ENCODE measurements at regions not wholly inside any gene's neighbourhood (a gene's known extent, or its start where the extent isn't known, plus 50 kb on each side); places are given as distances from the start of the nearest gene placed in this dataset.
"Not testable (repeated sequence)": the region's sequence is repeated elsewhere in the genome, so short reads cannot be mapped to it uniquely, and the experiment has no call there.

GRCh38 chr7:53214463-53214862, 179.0 kb downstream of the POM121L12 start:
- Histone ChIP-seq H3K4me1 (ENCODE audit: control insufficient read depth in 3 of 3, insufficient read depth in 2 of 3, low read depth in 1 of 3, low read length in 2 of 3) (no peaks in the 10 kb centered on the region), H3K27ac (ENCODE audit: low read depth in 1 of 3, low read length in 2 of 3) (no peak overlapping the region), H3K9me3 (ENCODE audit: control insufficient read depth in 2 of 2, insufficient read depth in 1 of 2, low read depth in 1 of 2, low read length in 1 of 2) (peaks cover 2 to 22% of the 10 kb centered on the region in 2 donors), H3K27me3 (ENCODE audit: control insufficient read depth in 3 of 3, insufficient read depth in 3 of 3, low read length in 3 of 3) (peaks cover 0 to 8% (median 0%) of the 10 kb centered on the region in 3 donors), H3K36me3 (ENCODE audit: control insufficient read depth in 3 of 3, insufficient read depth in 2 of 3, low read depth in 1 of 3, low read length in 3 of 3) (no peaks in the 10 kb centered on the region), H3K4me3 (ENCODE audit: low read depth in 1 of 3, low read length in 3 of 3) (no peak overlapping the region)
- WGBS, 3 donors: 70 to 83% (median 81%) methylated on average over 1 of the region's 1 CpG
- FAIRE-seq: no peak
- no peak for DNase-seq

GRCh38 chr7:53218730-53219504, 183.5 kb downstream of the POM121L12 start:
- Histone ChIP-seq H3K4me1 (ENCODE audit: control insufficient read depth in 3 of 3, insufficient read depth in 2 of 3, low read depth in 1 of 3, low read length in 2 of 3) (no peaks in the 10 kb centered on the region), H3K9me3 (ENCODE audit: control insufficient read depth in 2 of 2, insufficient read depth in 1 of 2, low read depth in 1 of 2, low read length in 1 of 2) (peaks cover 1 to 12% of the 10 kb centered on the region in 2 donors), H3K27ac (ENCODE audit: low read depth in 1 of 3, low read length in 2 of 3) (no peak overlapping the region), H3K36me3 (ENCODE audit: control insufficient read depth in 3 of 3, insufficient read depth in 2 of 3, low read depth in 1 of 3, low read length in 3 of 3) (no peaks in the 10 kb centered on the region), H3K27me3 (ENCODE audit: control insufficient read depth in 3 of 3, insufficient read depth in 3 of 3, low read length in 3 of 3) (peaks cover 0 to 9% (median 0%) of the 10 kb centered on the region in 3 donors), H3K4me3 (ENCODE audit: low read depth in 1 of 3, low read length in 3 of 3) (peak overlapping the region in 1 of 3 donors; percentile 36)
- DNase-seq (peak in 1 of 2 donors; percentile 2), FAIRE-seq (no peak)
- WGBS, 3 donors: 12 to 28% (median 27%) methylated on average over 46 of the region's 46 CpGs

GRCh38 chr7:53229202-53229601, 193.8 kb downstream of the POM121L12 start:
- Histone ChIP-seq H3K4me3 (ENCODE audit: low read depth in 1 of 3, low read length in 3 of 3) (no peak overlapping the region), H3K4me1 (ENCODE audit: control insufficient read depth in 3 of 3, insufficient read depth in 2 of 3, low read depth in 1 of 3, low read length in 2 of 3) (no peaks in the 10 kb centered on the region), H3K9me3 (ENCODE audit: control insufficient read depth in 2 of 2, insufficient read depth in 1 of 2, low read depth in 1 of 2, low read length in 1 of 2) (peaks cover 0 to 4% of the 10 kb centered on the region in 2 donors), H3K27ac (ENCODE audit: low read depth in 1 of 3, low read length in 2 of 3) (no peak overlapping the region), H3K36me3 (ENCODE audit: control insufficient read depth in 3 of 3, insufficient read depth in 2 of 3, low read depth in 1 of 3, low read length in 3 of 3) (no peaks in the 10 kb centered on the region), H3K27me3 (ENCODE audit: control insufficient read depth in 3 of 3, insufficient read depth in 3 of 3, low read length in 3 of 3) (no peaks in the 10 kb centered on the region)
- 61 to 71% (median 64%) methylated on average over 4 of the region's 4 CpGs for WGBS, 3 donors
- no peak for FAIRE-seq
- DNase-seq: no peak

- no peaks in the 10 kb centered on the region for H3K36me3 ChIP-seq (ENCODE audit: control insufficient read depth in 3 of 3, insufficient read depth in 2 of 3, low read depth in 1 of 3, low read length in 3 of 3)
- no peaks in the 10 kb centered on the region for H3K4me1 ChIP-seq (ENCODE audit: control insufficient read depth in 3 of 3, insufficient read depth in 2 of 3, low read depth in 1 of 3, low read length in 2 of 3)
- no peaks in the 10 kb centered on the region for H3K9me3 ChIP-seq (ENCODE audit: control insufficient read depth in 2 of 2, insufficient read depth in 1 of 2, low read depth in 1 of 2, low read length in 1 of 2)
- no peaks in the 10 kb centered on the region for H3K27me3 ChIP-seq (ENCODE audit: control insufficient read depth in 3 of 3, insufficient read depth in 3 of 3, low read length in 3 of 3)
- DNase-seq (no peak), FAIRE-seq (no peak)
- WGBS, 3 donors: 37 to 58% (median 50%) methylated on average over 4 of the region's 4 CpGs
- H3K27ac ChIP-seq (ENCODE audit: low read depth in 1 of 3, low read length in 2 of 3): no peak overlapping the region
- H3K4me3 ChIP-seq (ENCODE audit: low read depth in 1 of 3, low read length in 3 of 3): no peak overlapping the region
Measured at GRCh38 chr7:53237344-53237913, 202.0 kb downstream of the POM121L12 start.

- H3K36me3 ChIP-seq (ENCODE audit: control insufficient read depth in 3 of 3, insufficient read depth in 2 of 3, low read depth in 1 of 3, low read length in 3 of 3): no peaks in the 10 kb centered on the region
- H3K4me1 ChIP-seq (ENCODE audit: control insufficient read depth in 3 of 3, insufficient read depth in 2 of 3, low read depth in 1 of 3, low read length in 2 of 3): no peaks in the 10 kb centered on the region
- H3K27me3 ChIP-seq (ENCODE audit: control insufficient read depth in 3 of 3, insufficient read depth in 3 of 3, low read length in 3 of 3): no peaks in the 10 kb centered on the region
- H3K9me3 ChIP-seq (ENCODE audit: control insufficient read depth in 2 of 2, insufficient read depth in 1 of 2, low read depth in 1 of 2, low read length in 1 of 2): no peaks in the 10 kb centered on the region
- WGBS, 3 donors: 80 to 83% (median 82%) methylated on average over 6 of the region's 6 CpGs
- DNase-seq: no peak
- no peak for FAIRE-seq
- H3K27ac ChIP-seq (ENCODE audit: low read depth in 1 of 3, low read length in 2 of 3): no peak overlapping the region
- no peak overlapping the region for H3K4me3 ChIP-seq (ENCODE audit: low read depth in 1 of 3, low read length in 3 of 3)
Measured at GRCh38 chr7:53238021-53238605, 202.7 kb downstream of the POM121L12 start.

GRCh38 chr7:53239151-53239550, 203.7 kb downstream of the POM121L12 start:
- not testable (repeated sequence) for H3K36me3 ChIP-seq (ENCODE audit: control insufficient read depth in 3 of 3, insufficient read depth in 2 of 3, low read depth in 1 of 3, low read length in 3 of 3); H3K9me3 ChIP-seq (ENCODE audit: control insufficient read depth in 2 of 2, insufficient read depth in 1 of 2, low read depth in 1 of 2, low read length in 1 of 2); DNase-seq; H3K27me3 ChIP-seq (ENCODE audit: control insufficient read depth in 3 of 3, insufficient read depth in 3 of 3, low read length in 3 of 3); H3K4me1 ChIP-seq (ENCODE audit: control insufficient read depth in 3 of 3, insufficient read depth in 2 of 3, low read depth in 1 of 3, low read length in 2 of 3); H3K4me3 ChIP-seq (ENCODE audit: low read depth in 1 of 3, low read length in 3 of 3); FAIRE-seq; H3K27ac ChIP-seq (ENCODE audit: low read depth in 1 of 3, low read length in 2 of 3)
- 64 to 68% (median 66%) methylated on average over 7 of the region's 7 CpGs for WGBS, 3 donors

- no peak overlapping the region for H3K27ac ChIP-seq (ENCODE audit: low read depth in 1 of 3, low read length in 2 of 3)
- no peak for FAIRE-seq
- 66 to 73% (median 67%) methylated on average over 4 of the region's 4 CpGs for WGBS, 3 donors
- no peak overlapping the region for H3K4me3 ChIP-seq (ENCODE audit: low read depth in 1 of 3, low read length in 3 of 3)
- no peaks in the 10 kb centered on the region for H3K27me3 ChIP-seq (ENCODE audit: control insufficient read depth in 3 of 3, insufficient read depth in 3 of 3, low read length in 3 of 3)
- no peak for DNase-seq
- no peaks in the 10 kb centered on the region for H3K4me1 ChIP-seq (ENCODE audit: control insufficient read depth in 3 of 3, insufficient read depth in 2 of 3, low read depth in 1 of 3, low read length in 2 of 3)
- H3K9me3 ChIP-seq (ENCODE audit: control insufficient read depth in 2 of 2, insufficient read depth in 1 of 2, low read depth in 1 of 2, low read length in 1 of 2): peaks cover 0 to 2% of the 10 kb centered on the region in 2 donors
- no peaks in the 10 kb centered on the region for H3K36me3 ChIP-seq (ENCODE audit: control insufficient read depth in 3 of 3, insufficient read depth in 2 of 3, low read depth in 1 of 3, low read length in 3 of 3)
Measured at GRCh38 chr7:53245721-53246120, 210.3 kb downstream of the POM121L12 start.

GRCh38 chr7:53246957-53247356, 211.5 kb downstream of the POM121L12 start:
- no peak overlapping the region for H3K27ac ChIP-seq (ENCODE audit: low read depth in 1 of 3, low read length in 2 of 3)
- H3K27me3 ChIP-seq (ENCODE audit: control insufficient read depth in 3 of 3, insufficient read depth in 3 of 3, low read length in 3 of 3): no peaks in the 10 kb centered on the region
- H3K36me3 ChIP-seq (ENCODE audit: control insufficient read depth in 3 of 3, insufficient read depth in 2 of 3, low read depth in 1 of 3, low read length in 3 of 3): no peaks in the 10 kb centered on the region
- H3K4me3 ChIP-seq (ENCODE audit: low read depth in 1 of 3, low read length in 3 of 3): no peak overlapping the region
- FAIRE-seq (no peak), DNase-seq (no peak)
- H3K9me3 ChIP-seq (ENCODE audit: control insufficient read depth in 2 of 2, insufficient read depth in 1 of 2, low read depth in 1 of 2, low read length in 1 of 2): peaks cover 0 to 2% of the 10 kb centered on the region in 2 donors
- 56 to 69% (median 59%) methylated on average over 1 of the region's 1 CpG for WGBS, 3 donors
- H3K4me1 ChIP-seq (ENCODE audit: control insufficient read depth in 3 of 3, insufficient read depth in 2 of 3, low read depth in 1 of 3, low read length in 2 of 3): no peaks in the 10 kb centered on the region
